ENCODE measurements at regions not wholly inside any gene's neighbourhood (a gene's known extent, or its start where the extent isn't known, plus 50 kb on each side); places are given as distances from the start of the nearest gene placed in this dataset.

DNA sequence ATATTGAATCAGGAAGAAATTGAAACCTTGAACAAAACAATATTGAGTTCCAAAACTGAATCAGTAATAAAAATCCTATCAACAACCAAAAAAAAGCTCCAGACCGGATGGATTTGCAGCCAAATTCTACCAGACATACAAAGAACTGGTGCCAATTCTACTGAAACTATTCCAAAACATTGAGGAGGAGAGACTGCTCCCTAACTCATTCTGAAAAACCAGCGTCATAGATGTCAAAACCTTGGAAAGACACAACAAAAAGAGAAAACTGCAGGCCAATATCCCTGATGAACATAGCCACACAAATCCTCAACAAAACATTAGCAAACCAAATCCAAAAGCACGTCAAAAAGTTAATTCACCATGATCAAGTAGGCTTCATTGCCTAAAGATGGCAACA, 353.8 kb downstream of the TMEM135 start:
- TF ChIP-seq, protein P1, sequence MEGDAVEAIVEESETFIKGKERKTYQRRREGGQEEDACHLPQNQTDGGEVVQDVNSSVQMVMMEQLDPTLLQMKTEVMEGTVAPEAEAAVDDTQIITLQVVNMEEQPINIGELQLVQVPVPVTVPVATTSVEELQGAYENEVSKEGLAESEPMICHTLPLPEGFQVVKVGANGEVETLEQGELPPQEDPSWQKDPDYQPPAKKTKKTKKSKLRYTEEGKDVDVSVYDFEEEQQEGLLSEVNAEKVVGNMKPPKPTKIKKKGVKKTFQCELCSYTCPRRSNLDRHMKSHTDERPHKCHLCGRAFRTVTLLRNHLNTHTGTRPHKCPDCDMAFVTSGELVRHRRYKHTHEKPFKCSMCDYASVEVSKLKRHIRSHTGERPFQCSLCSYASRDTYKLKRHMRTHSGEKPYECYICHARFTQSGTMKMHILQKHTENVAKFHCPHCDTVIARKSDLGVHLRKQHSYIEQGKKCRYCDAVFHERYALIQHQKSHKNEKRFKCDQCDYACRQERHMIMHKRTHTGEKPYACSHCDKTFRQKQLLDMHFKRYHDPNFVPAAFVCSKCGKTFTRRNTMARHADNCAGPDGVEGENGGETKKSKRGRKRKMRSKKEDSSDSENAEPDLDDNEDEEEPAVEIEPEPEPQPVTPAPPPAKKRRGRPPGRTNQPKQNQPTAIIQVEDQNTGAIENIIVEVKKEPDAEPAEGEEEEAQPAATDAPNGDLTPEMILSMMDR (IDR thresholded peaks at IDR 0.05; ENCODE audit: extremely low read depth, insufficient read depth, missing control alignments) = no peak
- DNase-seq (ENCODE audit: low spot score) = no peak

DNA sequence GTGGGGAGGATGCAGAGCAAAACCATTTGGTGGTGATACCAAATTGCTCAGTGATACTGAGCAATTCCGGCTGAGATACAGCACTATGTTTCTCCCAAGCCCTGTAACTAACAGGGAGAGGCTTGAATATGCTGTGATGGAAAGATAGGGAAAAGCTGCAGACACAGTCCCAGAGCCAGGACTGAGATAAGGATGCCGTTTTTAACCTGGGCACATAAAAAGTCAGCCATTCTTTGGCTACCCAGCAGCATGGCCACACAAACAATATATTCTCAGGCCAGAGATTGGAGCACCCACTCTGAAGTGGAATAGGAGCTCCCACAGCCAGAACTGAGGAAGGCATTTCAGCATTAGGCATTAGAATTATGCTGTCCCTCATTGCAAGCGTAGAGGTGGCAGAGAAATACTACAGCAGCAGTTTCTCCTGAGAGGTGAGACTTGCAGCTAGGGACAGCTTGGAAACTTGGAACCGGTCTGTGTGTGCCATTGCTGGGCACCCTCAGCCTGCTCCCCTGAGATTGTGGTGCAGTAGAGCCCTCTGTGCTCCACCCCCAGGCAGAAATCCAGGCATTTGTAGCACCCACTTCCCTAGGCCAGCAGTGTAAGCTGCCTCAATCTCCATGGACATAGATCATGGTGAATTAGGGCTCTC, 346.5 kb downstream of the TMEM135 start:
- TF ChIP-seq, protein P1 (IDR thresholded peaks at IDR 0.05; ENCODE audit: extremely low read depth, insufficient read depth, missing control alignments) = no peak
- in situ Hi-C loops (cut with MboI; ENCODE audit: low pct_unique_long_range_greater_than_20kb, low sequenced_read_pairs, unreplicated experiment) = no loop called here

More for the DNA sequence above, 353.8 kb downstream of the TMEM135 start:
- in situ Hi-C loops (cut with MboI; ENCODE audit: low pct_unique_long_range_greater_than_20kb, low sequenced_read_pairs, unreplicated experiment) = no loop called here

DNA sequence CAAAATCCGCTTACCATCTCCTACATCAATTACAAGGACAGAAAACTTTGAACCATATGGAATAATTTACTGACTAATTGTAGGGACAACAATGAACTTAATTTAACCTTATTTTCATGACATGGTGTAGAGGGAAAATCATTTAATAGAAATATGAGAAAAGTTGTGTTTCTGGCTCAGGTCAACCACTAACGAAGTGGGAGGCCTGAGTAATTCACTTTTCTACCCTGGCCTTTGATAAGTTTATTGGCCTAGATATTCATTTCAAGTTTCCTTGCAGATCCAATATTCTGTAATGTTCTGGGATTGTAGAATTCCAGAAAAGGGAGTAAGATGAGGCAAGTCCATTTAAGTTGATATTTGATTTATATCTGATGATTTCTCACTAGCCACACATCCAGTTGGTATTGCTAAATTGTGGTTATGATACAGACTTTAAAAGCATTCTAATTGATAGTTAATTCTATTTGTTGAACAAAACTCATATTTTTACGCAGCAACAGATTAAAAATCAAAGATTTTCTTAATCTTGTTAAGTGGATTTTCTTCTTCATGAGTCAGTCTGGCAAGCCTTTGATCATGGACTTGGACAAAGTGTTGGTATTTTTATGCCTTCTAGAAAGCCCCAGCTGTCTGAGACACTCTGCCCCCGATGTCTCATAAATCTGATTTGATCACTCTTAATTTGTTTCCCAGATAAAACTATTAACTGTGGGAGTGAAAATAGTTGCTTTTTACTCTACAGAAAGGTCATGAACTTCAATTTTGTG, 336.5 kb downstream of the TMEM135 start:
- TF ChIP-seq, protein P1 (IDR thresholded peaks at IDR 0.05; ENCODE audit: extremely low read depth, insufficient read depth, missing control alignments) = no peak
- DNase-seq (ENCODE audit: low spot score) = no peak
- in situ Hi-C loops (cut with MboI; ENCODE audit: low pct_unique_long_range_greater_than_20kb, low sequenced_read_pairs, unreplicated experiment) = no loop called here

More for the DNA sequence above, 346.5 kb downstream of the TMEM135 start:
- no peak for DNase-seq (ENCODE audit: low spot score)
